Muscle of arm (tissue), 1 donor: ENCODE measurements at regions not wholly inside any gene's neighbourhood (a gene's known extent, or its start where the extent isn't known, plus 50 kb on each side); places are given as distances from the start of the nearest gene placed in this dataset.
"Not testable (repeated sequence)": the region's sequence is repeated elsewhere in the genome, so short reads cannot be mapped to it uniquely, and the experiment has no call there.

Source experiments
- DNase-seq: peaks from one replicate; pipeline ENCODE4 v3.0.0-alpha.2; 2013

DNA sequence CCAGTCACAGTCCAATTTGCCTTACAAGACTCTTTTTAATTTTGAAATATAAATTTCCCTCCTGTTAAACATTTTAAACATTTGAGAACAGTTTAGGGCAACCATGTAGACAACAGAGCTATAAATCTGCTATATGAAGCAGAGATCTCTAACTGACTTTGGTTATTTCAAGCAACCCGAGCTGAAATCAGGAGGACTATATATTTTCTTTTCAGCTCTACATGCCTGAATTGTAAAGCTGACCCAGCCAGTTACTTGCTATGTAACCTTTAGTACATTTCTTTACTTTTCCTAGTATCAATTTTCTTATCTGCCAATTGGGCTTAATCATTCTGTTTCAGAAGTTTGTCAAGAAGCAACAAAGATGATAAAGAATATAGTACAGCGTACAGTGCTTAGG is 457.4 kb upstream of the NECTIN3 start:
- DNase-seq = no peak

DNA sequence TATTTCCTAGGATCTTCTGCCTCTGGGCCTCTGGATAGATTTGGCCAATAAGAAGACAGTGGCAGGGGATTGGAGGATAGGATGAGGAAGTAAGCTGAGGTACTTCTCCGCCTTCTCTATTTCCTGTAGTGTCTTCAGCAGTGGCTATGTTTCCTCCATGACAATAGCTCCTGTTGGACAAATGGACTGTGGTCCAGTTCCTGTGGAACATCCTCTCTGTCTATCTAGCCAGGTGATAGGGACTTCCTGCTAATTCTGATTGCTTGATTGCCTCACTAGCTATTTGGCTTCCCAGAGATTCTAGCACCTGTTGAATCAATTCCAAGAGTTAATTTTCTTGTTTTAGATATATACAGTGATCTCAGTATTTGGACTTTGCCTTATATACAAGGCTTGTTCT is 456.2 kb upstream of the NECTIN3 start:
- no peak for DNase-seq

DNA sequence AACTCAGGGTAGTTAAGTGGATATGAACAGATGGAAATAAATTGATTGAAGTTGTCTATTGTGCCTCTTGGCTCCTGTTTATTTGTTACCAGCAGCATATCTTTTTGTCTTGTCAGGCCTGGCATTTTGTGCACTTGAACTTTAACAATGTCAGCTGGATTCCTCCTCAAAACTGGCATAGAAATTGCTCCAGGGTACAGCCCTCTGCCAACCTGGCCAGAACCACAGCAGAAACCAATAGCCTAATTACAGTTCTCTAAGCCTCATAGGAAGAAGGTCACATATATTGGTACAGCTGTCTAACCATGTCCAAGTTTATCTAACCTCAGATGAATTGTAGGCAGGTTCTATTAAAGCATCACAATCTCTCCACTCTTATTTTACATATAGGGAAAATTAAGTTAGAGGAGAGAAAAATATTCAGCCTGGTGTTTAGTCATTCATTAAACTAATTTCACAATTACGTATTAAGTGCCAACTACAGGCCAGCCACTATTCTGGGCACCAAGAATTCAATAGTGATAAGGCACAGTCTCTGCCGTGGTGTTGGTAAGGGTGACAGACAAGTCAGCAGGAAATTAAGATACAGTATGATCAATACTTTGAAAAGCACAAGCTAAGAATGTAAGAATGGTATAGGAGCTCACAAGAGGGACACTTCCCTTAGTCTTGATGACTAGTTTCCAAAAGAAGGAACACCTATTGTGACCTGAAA is 452.9 kb upstream of the NECTIN3 start:
- no peak for DNase-seq

DNA sequence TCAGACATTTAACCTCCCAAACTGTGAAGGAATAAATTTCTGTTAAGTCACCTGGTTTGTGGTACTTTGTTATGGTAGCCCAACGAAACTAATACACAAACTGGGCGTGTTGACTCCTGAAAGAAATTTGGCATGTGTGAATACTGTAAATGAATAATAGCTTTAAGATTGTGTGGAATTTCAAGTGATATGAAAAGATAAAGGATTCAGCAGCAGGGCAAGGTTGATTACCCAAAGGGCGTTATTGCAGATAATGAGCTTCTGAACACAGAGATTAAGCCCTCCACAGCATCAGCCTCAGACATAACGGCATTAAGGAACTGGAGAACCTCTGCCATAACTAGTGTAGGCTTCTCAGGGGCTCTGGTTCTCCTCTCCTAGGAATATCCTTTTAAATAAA is 451.5 kb upstream of the NECTIN3 start:
- no peak for DNase-seq

DNA sequence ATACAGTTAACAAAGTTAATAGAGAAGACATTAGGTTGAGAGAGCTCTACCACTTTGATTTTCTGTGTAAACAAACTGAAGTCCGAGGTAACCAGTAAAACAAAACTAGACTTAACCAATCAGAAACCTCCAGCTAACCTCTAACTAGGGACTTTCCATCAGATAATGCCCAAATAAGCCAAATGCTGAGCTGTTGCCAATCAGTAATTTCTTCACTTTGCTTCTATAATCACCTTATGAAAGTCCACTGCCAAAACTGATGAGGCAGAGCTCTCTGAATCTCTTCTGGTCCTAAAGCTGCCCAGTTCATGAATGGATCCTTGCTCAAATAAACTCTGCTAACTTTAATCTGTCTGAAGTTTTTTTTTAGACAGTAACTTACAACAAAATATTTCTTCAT is 448.0 kb upstream of the NECTIN3 start:
- DNase-seq = no peak

DNA sequence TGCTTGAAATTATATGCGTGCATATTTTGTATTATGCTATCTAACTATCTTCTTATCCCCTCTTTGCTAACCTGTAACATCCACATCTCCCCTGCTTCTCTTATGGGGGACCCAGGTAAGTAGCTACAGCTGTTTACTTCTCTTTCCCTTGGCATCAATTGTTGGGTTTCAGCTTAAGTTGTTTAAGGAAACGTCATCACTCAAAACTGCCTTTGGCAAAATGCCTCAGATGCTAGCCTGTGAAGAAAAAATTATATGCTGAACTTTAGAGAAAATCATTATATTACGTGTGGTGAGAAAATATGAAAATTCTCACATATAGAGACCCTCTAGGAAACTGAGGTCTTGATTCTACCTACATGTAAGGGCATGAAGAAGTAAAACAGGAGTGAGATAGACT is 447.0 kb upstream of the NECTIN3 start:
- peak; percentile 7 for DNase-seq

DNA sequence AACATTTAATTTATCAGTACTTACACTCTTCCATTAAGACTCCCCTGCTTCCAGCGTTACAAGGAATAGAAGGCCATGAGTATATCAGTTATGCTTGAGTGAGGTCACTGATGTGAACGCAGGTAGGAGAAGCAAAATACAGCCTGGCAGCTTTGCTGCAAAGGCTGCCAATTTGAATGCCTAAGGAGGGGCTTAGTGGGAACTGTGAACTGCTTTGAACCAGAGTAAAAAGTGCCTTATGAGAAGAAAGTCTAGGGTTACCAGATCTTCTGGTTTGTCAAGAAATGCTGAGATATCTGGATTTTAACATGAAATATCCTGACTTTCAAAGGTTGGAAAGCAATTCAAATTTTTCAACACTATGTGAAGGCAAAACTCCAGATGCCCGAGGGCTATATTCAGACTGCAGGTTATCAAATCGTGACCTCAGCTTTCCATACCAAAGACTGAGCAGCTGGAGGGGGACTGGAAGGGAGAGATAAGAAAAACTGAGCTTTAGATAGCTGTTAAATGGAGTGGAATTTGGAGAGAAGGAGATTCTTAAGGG is 446.3 kb upstream of the NECTIN3 start:
- DNase-seq = no peak

DNA sequence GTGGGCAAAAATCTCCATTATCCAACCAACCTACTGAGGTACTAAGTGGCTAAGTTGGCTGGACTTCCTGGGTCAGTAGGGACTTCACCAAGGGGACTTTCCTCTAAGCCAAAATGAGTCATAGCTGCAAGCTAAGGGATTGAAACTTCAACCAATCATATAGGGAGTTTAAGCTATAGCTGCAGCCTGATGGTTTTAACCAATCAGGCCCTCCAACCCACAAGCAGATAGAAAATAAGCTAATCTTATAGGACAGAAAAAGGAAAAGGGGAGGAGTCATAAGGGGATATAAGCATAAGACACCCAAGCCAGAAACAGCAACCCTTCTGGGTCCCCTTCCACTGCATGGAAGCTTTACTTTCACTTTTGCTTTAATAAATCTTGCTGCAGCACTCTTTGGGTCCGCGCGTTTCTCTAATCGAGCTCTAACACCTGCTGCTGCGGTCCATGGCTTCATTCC is 444.9 kb upstream of the NECTIN3 start:
- not testable (repeated sequence) for DNase-seq

DNA sequence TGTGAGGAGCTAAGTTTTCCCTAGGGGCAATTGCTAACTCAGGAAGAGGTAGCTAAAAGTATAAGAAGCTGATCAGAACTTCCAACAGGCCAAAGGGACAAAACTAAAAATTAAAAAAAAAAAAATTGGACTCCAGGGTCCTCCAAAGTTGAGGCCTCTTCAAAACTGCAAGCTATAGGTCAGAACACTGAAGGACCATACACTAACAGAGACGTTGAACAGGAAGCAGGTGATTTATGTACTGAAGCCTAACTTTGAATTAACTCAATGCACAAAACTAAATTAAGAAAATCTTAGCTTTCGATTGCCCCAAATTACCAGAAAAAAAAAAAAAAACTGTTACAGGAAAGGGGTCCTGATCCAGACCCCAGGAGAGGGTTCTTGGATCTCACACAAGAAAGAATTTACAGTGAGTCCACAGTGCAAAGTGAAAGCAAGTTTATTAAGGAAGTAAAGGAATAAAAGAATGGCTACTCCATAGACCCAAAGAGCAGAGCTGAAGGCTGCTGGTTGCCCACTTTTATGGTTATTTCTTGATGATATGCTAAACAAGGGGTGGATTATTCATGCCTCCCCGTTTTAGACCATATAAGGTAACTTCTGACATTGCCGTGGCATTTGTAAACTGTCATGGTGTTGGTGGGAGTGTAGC is 442.8 kb upstream of the NECTIN3 start:
- no peak for DNase-seq

DNA sequence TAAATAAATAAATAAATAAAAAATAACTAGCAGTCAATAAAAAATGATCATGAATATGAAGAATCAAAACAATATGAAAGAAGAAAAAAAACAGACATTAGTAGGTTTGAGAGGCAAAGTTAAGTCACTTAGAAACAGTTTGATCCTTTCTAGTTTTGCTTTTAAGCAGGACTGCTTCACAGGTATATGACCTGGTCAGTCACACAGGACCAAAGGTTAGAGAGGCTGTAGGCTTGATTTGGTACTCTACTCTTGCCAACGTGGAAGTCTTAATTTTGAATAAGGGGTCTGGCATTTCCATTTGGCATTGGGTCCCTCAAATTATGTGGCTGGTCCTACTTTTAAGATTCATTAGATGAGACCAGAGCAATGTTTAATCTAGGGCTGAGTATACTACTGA is 441.7 kb upstream of the NECTIN3 start:
- DNase-seq = no peak

DNA sequence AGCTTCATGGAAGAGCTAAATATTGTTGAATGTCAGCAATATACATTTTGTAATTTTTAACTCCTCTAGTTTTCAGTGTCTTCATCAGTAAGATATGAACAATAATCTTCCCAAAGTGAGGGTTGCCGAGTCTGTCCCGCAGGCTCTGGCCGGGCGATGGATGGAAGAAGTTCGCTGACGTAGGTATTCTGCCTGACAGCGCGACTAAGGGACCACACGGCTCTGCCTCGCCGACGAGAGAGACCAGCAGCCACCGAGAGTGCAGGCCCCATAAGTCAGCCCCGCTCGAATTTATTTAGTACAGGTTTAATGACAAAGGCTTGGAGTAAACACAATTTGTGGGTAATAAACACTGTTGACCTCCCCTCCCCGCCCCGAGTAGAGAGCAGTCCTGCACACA is 427.4 kb upstream of the NECTIN3 start:
- no peak for DNase-seq

DNA sequence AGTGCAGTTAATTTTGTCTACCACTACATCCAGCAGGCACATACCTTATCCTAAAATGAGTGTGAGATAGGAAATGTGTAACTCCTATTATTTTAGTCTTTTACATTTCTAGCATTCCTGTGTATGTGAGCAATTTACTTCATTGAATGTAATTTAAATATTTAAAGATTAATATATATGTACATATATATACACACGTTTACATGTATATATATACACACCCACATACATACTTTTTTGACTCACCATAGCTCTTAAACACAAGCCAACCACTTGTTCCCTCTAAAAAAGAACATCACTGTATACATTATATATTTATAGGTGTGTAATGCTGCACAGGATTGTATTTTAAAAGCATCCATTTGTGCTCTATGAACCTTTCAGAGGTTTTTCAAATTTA is 425.6 kb upstream of the NECTIN3 start:
- DNase-seq = no peak

DNA sequence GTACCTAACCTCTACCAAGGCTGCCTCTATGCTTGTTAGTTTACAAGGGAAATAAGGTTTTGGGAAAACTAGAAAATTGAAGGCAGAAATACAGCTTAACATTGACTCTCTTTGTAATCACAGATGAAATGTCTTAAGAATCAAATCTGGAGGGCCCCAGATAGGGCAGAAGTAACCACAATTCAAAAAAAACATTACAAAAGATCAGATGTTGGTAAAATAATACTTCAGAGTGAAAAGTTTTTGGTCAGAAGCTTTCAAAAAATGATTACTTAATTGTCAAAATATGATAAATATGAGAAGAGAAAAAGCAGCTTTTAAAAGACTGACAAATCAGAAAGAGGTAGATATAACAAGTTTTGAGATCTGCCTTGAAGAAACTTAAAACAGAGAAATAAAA is 425.1 kb upstream of the NECTIN3 start:
- DNase-seq = no peak

DNA sequence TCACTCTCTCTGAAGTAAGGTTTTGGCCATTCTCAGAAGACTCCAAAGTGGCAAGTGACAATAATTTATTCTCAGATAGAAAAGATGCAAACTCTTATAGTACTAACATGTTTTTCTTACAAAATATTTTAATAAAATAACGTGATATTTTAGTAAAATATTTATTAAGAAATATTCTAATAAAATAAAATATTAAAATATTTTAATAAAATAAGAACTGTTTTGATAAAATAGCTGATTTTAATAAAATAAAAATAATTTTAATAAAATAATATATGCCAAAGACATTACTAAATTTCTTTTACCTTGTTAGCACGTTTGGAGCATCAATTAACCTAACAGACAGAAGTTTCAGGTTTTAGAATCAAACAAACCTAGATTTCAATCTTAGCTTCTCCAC is 424.0 kb upstream of the NECTIN3 start:
- no peak for DNase-seq

DNA sequence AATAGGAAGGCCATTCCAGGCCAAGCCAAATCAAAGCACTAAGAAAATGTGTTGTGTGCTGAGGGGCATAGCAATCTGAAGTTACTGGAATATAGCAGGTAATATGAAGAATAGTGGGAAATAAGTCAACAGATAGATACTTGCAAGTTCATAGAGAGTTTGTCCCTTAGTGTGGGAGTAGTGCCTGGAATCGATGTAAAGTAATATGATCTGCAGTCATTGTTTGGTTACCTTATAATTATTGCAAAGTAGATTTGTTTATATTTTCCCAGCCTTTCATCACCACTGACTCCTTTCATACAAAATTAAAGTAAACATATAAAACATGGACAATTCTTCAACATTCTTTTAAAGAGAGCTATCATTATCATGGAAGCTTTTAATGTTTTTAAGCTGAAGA is 420.9 kb upstream of the NECTIN3 start:
- DNase-seq = no peak

DNA sequence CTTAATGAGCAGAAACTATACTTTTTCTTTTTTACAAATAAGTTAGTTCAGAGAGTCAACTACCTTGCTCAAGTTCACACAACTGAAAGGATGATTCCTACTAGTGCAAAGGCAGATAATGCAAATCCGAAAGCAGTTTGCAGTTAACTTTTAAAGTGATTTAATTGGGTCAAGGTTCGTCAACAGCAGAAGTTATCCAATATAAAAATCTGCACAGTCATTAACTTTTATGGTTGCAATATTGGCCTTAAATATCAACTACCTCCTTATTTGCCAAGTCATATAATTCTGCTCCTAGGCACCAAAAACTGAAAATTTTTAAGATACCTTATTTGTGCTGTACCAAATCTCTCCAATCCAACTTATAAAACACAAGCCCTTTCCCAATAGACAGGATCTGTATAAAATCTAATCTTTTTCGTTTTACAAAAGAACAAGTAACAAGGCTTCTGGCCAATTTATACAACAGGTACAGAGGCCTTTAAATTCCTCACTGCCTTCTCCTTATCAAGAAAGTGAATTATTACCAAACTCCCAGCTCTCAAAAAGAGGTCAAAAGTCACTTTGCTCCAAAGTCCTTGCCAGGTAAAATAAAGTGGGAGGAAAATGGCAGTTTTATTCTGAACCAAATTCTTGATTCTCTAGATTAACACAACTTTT is 416.6 kb upstream of the NECTIN3 start:
- no peak for DNase-seq

DNA sequence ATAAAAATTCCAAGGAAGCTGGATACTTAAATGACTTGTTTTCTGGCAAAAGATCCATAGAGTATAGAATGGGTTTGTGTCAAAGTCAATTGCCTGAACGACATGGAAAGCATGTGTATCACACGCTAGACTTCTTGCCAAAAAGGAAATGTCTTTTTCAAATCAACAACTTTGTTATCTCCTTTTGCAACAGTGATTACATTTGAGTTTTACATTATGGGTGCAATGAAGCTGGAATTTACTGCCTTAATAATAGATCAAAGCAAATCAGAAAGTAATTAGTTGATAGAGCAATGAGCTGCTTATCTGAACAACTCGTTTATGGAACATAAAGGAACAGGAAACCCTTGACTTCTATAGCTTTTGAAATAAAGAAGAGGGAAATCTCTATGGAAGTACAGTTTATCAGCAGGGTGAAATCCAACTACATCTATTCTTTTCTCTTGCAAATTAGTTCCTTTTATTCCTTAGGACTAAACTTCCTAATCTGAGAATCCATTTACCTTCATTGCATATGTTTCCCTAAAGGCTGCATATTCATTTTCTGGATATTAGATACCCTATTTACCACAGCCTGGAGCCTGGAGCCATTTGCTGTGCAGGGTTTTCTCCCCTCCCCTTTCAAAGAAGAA is 415.1 kb upstream of the NECTIN3 start:
- no peak for DNase-seq

DNA sequence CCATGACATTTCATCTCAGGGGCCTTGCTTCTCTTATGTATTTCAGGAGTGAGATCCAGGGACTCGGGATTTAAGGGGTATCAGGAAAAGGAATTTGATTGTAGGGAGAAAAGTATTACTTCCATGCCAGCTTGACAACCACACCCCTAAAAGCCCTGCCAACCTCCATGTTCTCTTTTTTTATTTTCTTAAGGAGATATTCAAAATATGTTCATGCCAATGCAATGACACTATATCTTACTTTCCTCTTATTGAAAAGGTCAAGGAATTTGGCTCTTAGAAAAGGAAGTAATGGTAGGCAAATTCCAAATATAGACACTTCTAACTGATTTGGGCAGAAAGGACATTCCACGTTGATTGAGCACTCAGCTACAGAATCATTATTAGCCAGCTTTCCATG is 407.5 kb upstream of the NECTIN3 start:
- DNase-seq = no peak

DNA sequence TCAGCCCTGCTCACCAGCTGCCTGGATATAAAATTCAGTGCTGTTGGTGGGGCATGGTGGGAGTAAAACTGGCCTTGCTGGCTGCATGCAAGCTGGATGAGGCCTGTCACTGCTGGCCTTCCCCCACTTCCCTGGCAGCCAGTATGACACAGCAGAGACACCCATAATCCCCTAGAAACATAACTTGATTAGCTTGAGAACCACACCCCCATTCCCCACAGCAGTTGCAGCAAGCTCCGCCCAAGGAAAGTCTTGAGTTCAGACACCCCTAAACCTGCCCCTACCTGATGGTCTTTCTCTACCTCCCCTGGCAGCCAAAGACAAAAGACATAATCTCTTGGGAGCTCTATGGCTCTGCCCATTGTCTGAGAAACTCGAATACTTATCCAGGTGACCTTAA is 405.1 kb upstream of the NECTIN3 start:
- DNase-seq = no peak

DNA sequence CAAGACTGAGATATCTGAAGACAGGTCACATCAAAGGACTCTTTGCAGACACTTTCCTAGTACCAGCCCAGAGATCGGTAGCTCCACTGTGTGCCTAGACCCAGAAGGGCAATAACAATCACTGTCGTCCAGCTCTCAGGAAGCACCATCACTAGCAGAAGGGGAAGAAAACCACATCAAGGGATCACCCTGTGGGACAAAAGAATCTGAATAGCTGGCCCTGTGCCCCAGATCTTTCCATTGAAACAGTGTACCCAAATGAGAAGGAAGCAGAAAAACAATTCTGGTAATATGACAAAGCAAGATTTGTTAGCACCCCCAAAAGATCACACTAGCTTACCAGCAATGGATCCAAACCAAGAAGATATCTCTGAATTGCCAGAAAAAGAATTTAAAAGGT is 404.4 kb upstream of the NECTIN3 start:
- DNase-seq = no peak

DNA sequence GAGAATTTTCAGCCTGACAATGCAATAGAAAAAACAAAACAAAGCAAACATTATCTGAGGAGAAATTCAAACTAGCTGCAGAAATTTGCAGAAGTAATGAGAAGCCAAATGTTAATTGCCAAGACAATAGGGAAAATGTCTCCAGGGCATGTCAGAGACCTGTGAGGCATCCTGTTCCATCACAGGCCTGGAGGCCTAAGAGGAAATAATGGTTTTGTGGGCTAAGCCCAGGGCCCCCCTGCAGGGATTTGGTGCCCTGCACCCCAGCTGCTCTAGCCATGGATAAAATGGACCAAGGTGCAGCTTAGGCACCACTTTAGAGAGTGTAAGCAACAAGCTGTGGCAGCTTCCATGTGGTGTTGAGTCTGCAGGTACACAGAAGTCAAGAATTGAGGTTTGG is 401.2 kb upstream of the NECTIN3 start:
- no peak for DNase-seq

DNA sequence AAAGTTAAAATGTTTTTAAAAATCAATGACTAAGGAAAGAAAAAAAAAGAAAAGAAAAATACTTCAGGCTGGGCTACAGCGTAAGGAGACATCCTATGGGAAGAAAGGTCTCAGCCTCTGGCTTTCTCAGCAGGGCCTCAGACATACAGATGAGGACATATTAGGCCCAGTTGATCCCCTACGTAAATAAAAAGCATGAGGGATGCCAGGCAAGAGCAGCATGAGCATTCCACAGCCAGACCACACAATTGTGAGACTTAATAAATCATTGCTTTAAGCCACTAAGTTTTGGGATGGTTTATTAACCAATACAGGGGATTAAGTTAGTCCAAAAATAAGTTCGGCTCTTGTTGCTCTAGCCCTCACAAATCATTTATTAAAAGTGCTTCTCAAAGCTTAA is 394.1 kb upstream of the NECTIN3 start:
- no peak for DNase-seq

DNA sequence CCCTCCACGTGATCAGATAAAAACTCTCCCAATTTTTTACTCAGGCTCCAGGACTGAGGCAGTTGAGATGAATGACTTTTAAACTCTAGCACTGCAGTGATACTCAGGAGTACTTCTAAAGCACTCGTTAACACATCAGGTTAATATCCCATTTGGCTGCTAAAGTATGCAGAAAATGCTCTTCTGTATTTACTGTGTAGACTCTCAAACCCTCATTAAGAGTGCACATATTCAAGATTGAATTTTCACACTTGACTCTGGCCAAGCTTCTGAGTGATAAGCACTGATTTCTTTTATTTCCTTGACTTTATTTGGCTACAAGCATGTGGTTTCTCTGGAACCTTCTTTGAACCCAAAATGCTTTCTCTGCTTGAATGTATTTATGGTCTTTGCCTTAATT is 392.3 kb upstream of the NECTIN3 start:
- DNase-seq = no peak
